ENCODE measurements at regions not wholly inside any gene's neighbourhood (a gene's known extent, or its start where the extent isn't known, plus 50 kb on each side); places are given as distances from the start of the nearest gene placed in this dataset.

DNA sequence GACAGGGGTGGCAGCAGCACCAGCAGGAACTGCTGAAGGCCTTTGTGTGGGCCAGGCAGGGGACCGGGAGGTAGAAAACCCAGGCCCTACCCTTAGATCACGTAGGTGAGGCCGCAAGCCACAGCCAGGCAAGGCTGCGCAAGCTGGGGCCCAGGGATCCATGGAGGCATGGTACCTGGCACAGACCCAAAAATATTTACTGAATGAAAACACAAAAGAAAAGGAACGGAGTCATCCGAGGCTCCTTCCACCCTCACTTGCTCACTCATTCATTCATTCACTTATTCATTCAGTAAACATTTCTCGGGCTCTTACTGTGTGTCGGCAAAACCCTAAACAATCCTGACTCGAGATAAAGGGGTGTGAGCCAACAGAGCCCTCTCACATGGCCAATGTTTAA lies 102.3 kb downstream of the BCOR start:
- TF ChIP-seq, protein P1, sequence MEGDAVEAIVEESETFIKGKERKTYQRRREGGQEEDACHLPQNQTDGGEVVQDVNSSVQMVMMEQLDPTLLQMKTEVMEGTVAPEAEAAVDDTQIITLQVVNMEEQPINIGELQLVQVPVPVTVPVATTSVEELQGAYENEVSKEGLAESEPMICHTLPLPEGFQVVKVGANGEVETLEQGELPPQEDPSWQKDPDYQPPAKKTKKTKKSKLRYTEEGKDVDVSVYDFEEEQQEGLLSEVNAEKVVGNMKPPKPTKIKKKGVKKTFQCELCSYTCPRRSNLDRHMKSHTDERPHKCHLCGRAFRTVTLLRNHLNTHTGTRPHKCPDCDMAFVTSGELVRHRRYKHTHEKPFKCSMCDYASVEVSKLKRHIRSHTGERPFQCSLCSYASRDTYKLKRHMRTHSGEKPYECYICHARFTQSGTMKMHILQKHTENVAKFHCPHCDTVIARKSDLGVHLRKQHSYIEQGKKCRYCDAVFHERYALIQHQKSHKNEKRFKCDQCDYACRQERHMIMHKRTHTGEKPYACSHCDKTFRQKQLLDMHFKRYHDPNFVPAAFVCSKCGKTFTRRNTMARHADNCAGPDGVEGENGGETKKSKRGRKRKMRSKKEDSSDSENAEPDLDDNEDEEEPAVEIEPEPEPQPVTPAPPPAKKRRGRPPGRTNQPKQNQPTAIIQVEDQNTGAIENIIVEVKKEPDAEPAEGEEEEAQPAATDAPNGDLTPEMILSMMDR (IDR thresholded peaks at IDR 0.05 in 8 of 11, conservative IDR thresholded peaks at IDR 0.05 in 3 of 11) = no peak
- TF ChIP-seq POLR2AphosphoS5 (IDR thresholded peaks at IDR 0.05) = no peak

All from spleen (tissue), 7 donors.